IPS-18c (cell line): ENCODE measurements at regions not wholly inside any gene's neighbourhood (a gene's known extent, or its start where the extent isn't known, plus 50 kb on each side); places are given as distances from the start of the nearest gene placed in this dataset.

Experiments
- H3K4me3 ChIP-seq: 2 replicates; pipeline ENCODE4 v1.7.0; 2013; ENCODE audit warnings: low read depth, mild to moderate bottlenecking, low read length, moderate library complexity; ENCODE audit not compliant: insufficient read depth
- H3K9me3 ChIP-seq: one replicate; pipeline ENCODE4 v1.6.1; 2013; ENCODE audit warnings: mild to moderate bottlenecking, low read length, moderate library complexity; ENCODE audit not compliant: control insufficient read depth, insufficient read depth

DNA sequence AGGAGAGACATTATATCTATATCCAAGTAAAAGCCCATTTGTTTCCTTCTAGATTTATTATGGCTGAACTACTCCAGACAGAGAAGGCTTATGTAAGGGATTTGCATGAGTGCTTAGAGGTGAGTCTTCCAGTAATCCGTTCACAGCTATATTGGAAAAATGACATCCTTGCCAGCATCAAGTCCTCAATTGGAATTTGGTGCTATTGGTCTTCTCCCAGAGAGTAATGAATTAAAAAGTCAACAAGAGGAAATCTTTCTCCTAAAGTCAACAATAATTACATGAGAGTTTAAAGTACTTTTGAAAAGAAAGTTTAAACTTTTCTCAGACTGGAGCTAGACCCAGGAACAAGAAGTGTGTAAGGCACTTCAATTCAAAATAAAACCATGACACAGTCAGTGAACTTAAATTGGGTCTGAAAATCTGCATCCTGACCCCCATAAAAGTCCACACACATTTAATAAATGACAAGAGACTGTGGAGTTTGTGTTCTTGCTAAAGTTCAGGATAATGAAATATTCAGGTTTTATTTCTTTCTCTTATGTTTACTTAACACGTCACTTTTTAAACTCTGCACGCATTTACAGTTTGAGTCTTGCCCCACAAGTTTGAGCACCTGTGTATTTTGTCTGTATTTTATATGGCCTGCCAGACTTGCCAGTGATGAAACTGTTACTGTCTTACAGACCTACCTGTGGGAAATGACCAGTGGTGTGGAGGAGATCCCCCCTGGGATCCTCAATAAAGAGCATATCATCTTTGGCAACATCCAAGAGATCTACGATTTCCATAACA lies 268.2 kb upstream of the UMPS start:
- Histone ChIP-seq H3K9me3 (no peaks in the 10 kb centered on the region), H3K4me3 (no peak overlapping the region)

DNA sequence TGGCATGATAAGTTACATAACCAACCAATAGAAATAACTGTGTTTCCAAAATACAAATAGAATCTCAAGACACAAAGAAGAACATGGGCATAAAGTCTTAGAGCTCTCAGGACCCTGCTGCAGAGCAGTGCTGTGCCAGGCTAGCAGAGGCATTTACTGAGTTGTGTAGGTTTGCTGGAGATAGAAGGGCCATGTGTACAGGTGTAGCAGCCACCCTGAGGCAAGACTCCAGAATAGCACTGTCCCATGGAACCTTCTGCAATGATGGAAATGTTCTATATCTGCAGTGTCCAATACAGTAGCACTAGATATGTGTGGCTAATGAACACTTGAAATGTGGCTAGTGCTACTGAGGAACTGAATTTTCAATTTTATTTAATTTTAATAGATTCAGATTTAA lies 267.0 kb upstream of the UMPS start:
- Histone ChIP-seq H3K9me3 (no peaks in the 10 kb centered on the region), H3K4me3 (no peak overlapping the region)

DNA sequence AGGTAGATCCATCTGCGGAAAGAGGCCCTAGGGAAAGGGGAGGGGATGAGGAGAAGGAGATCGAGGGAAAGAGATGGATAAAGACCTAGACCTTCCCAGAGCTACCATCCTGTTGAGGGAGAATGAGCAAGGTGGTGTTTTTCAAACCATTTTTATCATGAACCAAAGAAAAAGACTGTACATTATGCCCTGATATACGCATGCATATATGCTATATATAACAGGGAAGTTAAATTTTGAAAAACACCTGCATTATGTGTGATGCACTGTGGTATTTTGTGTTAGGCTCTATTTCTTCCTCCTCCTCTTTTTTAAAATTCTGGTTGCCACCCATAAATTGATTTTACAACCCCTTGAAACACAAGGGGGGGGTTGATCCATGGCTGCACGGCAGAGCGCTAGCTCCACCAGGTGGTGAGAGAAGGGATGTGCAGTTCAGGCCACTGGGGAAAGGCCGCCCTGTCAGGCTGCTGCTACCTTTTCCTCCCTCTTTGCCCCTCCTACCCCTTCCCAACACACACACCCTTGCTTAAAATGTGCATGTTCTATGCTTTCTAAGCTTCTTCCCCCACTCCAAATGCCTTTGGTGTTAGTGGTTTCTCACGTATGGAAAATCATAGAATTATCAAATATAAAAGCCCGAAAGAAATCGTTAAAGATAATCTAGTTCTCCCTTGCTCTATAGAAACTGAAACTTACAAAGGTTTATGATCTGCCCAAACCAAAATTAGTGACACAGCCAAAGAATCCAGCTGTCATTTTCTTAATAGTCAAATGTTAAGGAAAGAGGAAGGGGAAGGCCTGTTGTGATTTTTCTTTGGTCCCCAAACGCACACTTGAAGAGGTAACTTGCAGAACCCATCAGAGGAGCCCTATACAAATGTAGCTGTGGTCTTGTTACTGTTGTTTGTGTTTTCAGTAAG lies 262.0 kb upstream of the UMPS start:
- H3K4me3 ChIP-seq = no peak overlapping the region
- no peaks in the 10 kb centered on the region for H3K9me3 ChIP-seq

DNA sequence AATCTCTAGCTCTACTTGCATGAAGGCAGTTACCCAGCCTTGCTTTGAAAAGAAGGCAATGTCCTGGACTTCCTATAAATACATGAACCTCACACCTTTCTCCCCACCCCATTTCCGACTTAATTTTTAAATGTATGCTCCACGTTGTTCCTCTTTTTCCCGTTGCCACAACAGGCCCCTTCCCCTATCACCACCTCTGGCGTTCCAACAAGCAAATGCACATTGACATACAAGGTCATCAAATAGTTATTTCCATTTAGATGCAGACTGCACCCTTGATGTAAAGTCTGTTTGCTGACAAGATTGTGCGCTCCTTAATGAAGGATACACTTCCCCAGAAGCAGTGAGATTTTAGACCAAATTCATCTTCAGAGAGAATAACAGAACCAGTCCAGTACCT lies 260.7 kb upstream of the UMPS start:
- no peaks in the 10 kb centered on the region for H3K9me3 ChIP-seq
- H3K4me3 ChIP-seq = no peak overlapping the region

GRCh38 chr3:124478830-124479229 lies 251.4 kb upstream of the UMPS start:
- Histone ChIP-seq H3K9me3 (no peaks in the 10 kb centered on the region), H3K4me3 (no peak overlapping the region)

GRCh38 chr3:124483915-124484470 lies 246.3 kb upstream of the UMPS start:
- H3K9me3 ChIP-seq = no peaks in the 10 kb centered on the region
- no peak overlapping the region for H3K4me3 ChIP-seq

- H3K4me3 ChIP-seq = no peak overlapping the region
- no peaks in the 10 kb centered on the region for H3K9me3 ChIP-seq
Measured at GRCh38 chr3:124486324-124486723, 243.9 kb upstream of the UMPS start.

GRCh38 chr3:124489506-124489905 lies 240.7 kb upstream of the UMPS start:
- H3K9me3 ChIP-seq = no peaks in the 10 kb centered on the region
- H3K4me3 ChIP-seq = no peak overlapping the region

DNA sequence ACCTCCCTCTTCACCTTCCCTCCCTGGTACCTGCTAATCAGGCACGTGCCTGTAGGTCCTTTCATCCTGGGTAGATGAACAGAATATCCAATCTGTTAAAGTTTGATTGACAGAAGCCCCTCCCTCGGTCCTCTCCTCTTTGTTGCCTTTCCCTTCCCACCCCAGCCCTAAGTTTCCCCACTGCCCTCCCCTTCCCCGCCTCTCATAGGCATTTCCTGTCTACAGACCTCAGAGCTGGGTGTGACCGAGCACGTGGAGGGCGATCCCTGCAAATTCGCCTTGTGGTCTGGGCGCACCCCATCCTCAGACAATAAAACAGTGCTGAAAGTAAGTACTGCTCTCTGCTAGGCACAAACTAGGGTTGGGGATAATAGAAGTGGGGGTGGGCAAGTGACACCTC lies 239.2 kb upstream of the UMPS start:
- H3K9me3 ChIP-seq = peaks cover under 1% of the 10 kb centered on the region
- H3K4me3 ChIP-seq = no peak overlapping the region

- H3K9me3 ChIP-seq = peaks cover 3% of the 10 kb centered on the region
- H3K4me3 ChIP-seq = no peak overlapping the region
Measured at GRCh38 chr3:124491875-124492274, 238.4 kb upstream of the UMPS start.

DNA sequence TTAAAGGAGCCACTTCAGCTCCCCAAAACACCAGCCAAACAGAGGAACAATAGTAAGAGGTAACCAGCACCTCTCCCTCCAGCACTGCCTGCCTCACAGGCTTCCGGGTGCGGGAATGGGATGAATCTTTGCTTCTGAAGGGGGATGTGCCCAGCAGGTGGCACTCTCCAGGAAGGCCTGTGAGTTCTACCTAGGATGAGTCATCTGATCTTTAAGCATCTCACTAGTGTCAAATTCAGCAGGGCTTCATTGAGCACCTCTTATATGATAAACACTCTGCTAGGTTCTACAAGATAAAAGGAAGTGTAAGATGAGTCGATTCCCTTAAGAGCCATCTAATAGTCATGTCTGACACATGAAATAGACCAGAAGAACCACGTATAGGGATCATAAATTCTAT lies 237.4 kb upstream of the UMPS start:
- peaks cover 3% of the 10 kb centered on the region for H3K9me3 ChIP-seq
- H3K4me3 ChIP-seq = no peak overlapping the region

DNA sequence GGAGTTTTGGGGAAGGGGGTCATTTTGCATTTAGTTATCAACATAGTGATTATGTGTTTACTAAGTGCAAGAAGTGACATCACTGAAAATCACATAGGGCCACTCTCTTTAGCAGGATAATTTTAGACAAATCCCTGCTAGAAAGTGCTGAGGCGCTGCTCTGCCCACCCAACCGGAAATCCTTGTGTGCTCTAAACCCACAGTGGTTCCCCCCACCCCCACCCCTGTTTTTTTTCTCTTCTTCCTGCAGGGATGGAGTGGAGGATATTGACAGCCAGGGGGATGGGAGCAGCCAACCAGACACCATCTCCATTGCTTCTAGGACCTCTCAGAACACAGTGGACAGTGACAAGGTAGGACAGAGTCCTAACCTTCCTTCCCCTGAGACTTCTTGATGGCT lies 234.2 kb upstream of the UMPS start:
- H3K9me3 ChIP-seq = peaks cover 3% of the 10 kb centered on the region
- H3K4me3 ChIP-seq = no peak overlapping the region

DNA sequence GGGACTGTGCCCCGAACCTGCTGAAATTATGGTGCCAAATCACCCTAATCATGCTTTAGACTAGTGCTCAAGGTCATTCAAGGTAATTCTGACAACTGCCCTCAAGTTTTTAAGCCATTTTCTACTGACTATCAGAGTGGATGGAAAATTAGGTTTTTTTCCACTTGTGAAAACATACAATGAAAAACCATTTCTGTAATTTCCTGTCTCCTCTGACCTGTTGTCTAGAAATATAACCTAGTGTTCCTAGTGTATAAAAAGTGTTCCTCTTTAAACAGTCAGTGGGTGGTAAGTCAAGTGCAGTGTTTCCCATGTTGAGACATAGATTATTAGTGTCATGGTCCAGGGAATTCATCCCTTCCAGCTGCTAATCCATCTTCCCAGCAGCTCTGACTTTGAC lies 232.8 kb upstream of the UMPS start:
- no peak overlapping the region for H3K4me3 ChIP-seq
- peaks cover 3% of the 10 kb centered on the region for H3K9me3 ChIP-seq

- H3K9me3 ChIP-seq = peaks cover 3% of the 10 kb centered on the region
Measured at GRCh38 chr3:124498891-124499290, 231.4 kb upstream of the UMPS start.

GRCh38 chr3:124504332-124505059 lies 225.8 kb upstream of the UMPS start:
- Histone ChIP-seq H3K4me3 (no peak overlapping the region), H3K9me3 (no peaks in the 10 kb centered on the region)

More at GRCh38 chr3:124498891-124499290, 231.4 kb upstream of the UMPS start:
- H3K4me3 ChIP-seq = no peak overlapping the region

GRCh38 chr3:124509884-124510283 lies 220.4 kb upstream of the UMPS start:
- H3K4me3 ChIP-seq = no peak overlapping the region
- H3K9me3 ChIP-seq = no peaks in the 10 kb centered on the region

DNA sequence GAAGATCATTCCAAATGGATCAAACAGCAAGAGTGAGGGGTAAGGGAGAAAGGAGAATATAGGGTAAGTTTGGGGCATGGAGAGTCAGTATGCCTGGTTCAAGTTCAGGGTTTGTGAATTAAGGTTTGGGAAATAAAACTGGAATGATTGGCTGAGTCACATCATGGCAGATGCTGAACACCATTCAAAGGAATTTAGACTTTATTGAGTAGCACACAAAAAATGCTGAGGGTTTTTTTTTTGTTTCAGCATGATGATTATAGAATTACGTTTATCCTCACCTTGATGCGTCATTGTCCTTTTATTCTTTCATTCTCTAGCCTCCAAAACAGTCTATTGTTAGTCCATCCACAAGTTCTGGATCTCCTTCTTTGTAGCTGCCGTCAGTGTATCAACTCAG lies 220.0 kb upstream of the UMPS start:
- no peaks in the 10 kb centered on the region for H3K9me3 ChIP-seq

More for the DNA sequence above, 220.0 kb upstream of the UMPS start:
- no peak overlapping the region for H3K4me3 ChIP-seq
